ENCODE measurements at regions not wholly inside any gene's neighbourhood (a gene's known extent, or its start where the extent isn't known, plus 50 kb on each side); places are given as distances from the start of the nearest gene placed in this dataset.

DNA sequence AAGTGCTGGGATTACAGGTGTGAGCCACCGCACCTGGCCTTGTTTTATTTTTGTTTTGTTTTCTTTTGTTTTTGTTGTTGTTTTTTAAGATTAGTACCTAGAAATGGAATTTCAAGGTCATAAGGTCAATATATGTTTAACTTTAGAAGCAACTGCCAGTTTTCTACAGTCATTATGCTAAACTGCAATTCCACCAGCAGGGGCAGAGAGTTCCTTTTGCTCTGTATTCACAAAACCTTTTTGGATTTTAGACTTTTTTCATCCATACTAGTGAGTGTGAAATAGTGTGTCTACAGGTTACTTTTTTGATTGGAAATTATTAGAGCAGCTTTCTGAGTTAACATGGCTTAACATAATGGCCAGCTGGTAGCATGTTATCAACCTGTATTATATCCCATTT lies 580.6 kb downstream of the TRIML1 start:
- Histone ChIP-seq H3K4me3 (ENCODE audit: low read length) (no peak overlapping the region), H3K36me3 (ENCODE audit: control insufficient read depth in 2 of 3, insufficient read depth in 3 of 3, low read length in 3 of 3) (no peaks in the 10 kb centered on the region), H3K9me3 (ENCODE audit: control insufficient read depth in 2 of 3, low read length in 3 of 3) (no peaks in the 10 kb centered on the region), H3K27me3 (ENCODE audit: control insufficient read depth in 2 of 2, insufficient read depth in 2 of 2, low read length in 2 of 2) (no peaks in the 10 kb centered on the region), H3K4me1 (ENCODE audit: control insufficient read depth in 2 of 2, insufficient read depth in 2 of 2, low read length in 2 of 2) (no peaks in the 10 kb centered on the region), H3K27ac (ENCODE audit: low read depth, low read length) (no peak overlapping the region)
- no peaks in the 10 kb centered on the region for H3K36me3 Mint-ChIP-seq
- no peak overlapping the region for H3K27ac Mint-ChIP-seq
- H3K9me3 Mint-ChIP-seq: peaks cover 2 to 16% (median 11%) of the 10 kb centered on the region in 11 donors
- no peaks in the 10 kb centered on the region for H3K4me1 Mint-ChIP-seq
- ChIA-PET POLR2A (no interaction called here), CTCF (no interaction called here)
- intact Hi-C loops (cut with micrococcal nuclease): no loop called here
- H3K27me3 Mint-ChIP-seq: no peaks in the 10 kb centered on the region
- DNase-seq (no peak), ATAC-seq (no peak)
- no peak overlapping the region for H3K4me3 Mint-ChIP-seq

DNA sequence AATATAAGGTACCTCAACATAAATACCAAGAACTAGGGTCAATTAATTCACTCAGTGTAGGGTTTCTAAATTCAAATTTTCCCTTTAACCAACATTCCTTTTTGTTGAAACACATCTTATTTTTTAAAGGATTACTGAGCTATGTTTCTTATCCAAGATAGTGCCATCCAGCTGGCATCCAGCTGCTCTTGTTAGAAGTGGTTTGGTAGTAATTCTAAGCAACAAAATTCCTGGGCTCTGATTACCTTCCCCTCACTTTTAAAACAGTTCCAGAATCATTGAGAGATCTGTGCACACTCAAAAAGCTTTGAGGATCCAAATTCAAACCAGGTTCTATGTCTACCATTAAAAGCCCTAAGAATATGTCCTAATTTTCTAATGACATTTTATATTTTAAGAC lies 583.7 kb downstream of the TRIML1 start:
- Mint-ChIP-seq H3K27ac (no peak overlapping the region), H3K4me1 (no peaks in the 10 kb centered on the region), H3K4me3 (no peak overlapping the region), H3K9me3 (peaks cover 2 to 18% (median 12%) of the 10 kb centered on the region in 11 donors), H3K27me3 (no peaks in the 10 kb centered on the region), H3K36me3 (no peaks in the 10 kb centered on the region)
- ChIA-PET POLR2A (no interaction called here), CTCF (no interaction called here)
- no peak for DNase-seq
- Histone ChIP-seq H3K27ac (ENCODE audit: low read depth, low read length) (no peak overlapping the region), H3K9me3 (ENCODE audit: control insufficient read depth in 2 of 3, low read length in 3 of 3) (no peaks in the 10 kb centered on the region), H3K36me3 (ENCODE audit: control insufficient read depth in 2 of 3, insufficient read depth in 3 of 3, low read length in 3 of 3) (no peaks in the 10 kb centered on the region), H3K4me3 (ENCODE audit: low read length) (no peak overlapping the region), H3K27me3 (ENCODE audit: control insufficient read depth in 2 of 2, insufficient read depth in 2 of 2, low read length in 2 of 2) (no peaks in the 10 kb centered on the region), H3K4me1 (ENCODE audit: control insufficient read depth in 2 of 2, insufficient read depth in 2 of 2, low read length in 2 of 2) (no peaks in the 10 kb centered on the region)
- intact Hi-C loops (cut with micrococcal nuclease): no loop called here
- no peak for ATAC-seq

DNA sequence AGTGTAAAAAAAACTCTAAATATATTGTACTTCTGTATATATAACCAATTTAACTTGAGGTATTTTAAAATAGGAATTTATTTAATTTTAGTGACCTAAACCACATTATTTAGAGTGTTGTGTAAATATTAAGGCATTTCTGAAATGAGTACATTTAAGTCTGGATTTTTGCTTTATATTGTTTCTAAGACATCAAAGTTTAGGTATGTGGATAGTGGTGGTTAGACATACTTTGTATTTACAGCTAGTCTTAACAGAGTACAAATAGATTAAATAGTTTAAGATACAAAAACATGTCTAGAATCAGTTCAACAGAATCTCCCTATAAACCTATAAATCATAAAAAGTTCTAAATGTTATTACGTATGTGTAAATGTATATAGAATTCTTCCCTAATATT lies 588.5 kb downstream of the TRIML1 start:
- no peaks in the 10 kb centered on the region for H3K27me3 Mint-ChIP-seq
- H3K9me3 Mint-ChIP-seq: peaks cover 2 to 33% (median 8%) of the 10 kb centered on the region in 11 donors
- no peak for ATAC-seq
- DNase-seq: no peak
- no peak overlapping the region for H3K4me3 Mint-ChIP-seq
- CTCF ChIA-PET: no interaction called here
- no peaks in the 10 kb centered on the region for H3K27me3 ChIP-seq (ENCODE audit: control insufficient read depth in 2 of 2, insufficient read depth in 2 of 2, low read length in 2 of 2)
- no peaks in the 10 kb centered on the region for H3K4me1 ChIP-seq (ENCODE audit: control insufficient read depth in 2 of 2, insufficient read depth in 2 of 2, low read length in 2 of 2)
- H3K4me1 Mint-ChIP-seq: no peaks in the 10 kb centered on the region
- no peaks in the 10 kb centered on the region for H3K9me3 ChIP-seq (ENCODE audit: control insufficient read depth in 2 of 3, low read length in 3 of 3)
- POLR2A ChIA-PET: no interaction called here
- H3K36me3 Mint-ChIP-seq: no peaks in the 10 kb centered on the region
- intact Hi-C loops (cut with micrococcal nuclease): no loop called here
- no peaks in the 10 kb centered on the region for H3K36me3 ChIP-seq (ENCODE audit: control insufficient read depth in 2 of 3, insufficient read depth in 3 of 3, low read length in 3 of 3)
- no peak overlapping the region for H3K27ac ChIP-seq (ENCODE audit: low read depth, low read length)
- no peak overlapping the region for H3K27ac Mint-ChIP-seq
- H3K4me3 ChIP-seq (ENCODE audit: low read length): no peak overlapping the region

DNA sequence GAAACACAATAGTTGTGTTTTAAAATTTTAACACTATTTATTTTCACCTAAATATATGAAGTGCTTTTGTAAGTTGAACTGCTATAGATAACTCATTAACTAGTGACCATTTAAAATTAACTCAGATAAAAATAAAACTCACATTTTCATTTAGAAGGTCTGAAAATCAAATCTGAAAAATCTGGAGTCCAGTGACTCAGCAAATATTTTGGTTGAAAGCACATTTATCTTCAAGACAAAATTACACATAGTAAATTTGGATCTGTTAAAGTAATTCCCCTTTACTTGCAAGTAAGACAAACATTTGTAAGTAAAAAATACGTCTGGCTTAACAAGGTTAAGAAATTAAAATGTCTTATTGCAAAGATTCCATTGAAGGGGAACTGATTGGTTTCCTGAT lies 589.1 kb downstream of the TRIML1 start:
- Histone ChIP-seq H3K4me3 (ENCODE audit: low read length) (no peak overlapping the region), H3K9me3 (ENCODE audit: control insufficient read depth in 2 of 3, low read length in 3 of 3) (no peaks in the 10 kb centered on the region), H3K36me3 (ENCODE audit: control insufficient read depth in 2 of 3, insufficient read depth in 3 of 3, low read length in 3 of 3) (no peaks in the 10 kb centered on the region), H3K27me3 (ENCODE audit: control insufficient read depth in 2 of 2, insufficient read depth in 2 of 2, low read length in 2 of 2) (no peaks in the 10 kb centered on the region), H3K27ac (ENCODE audit: low read depth, low read length) (no peak overlapping the region), H3K4me1 (ENCODE audit: control insufficient read depth in 2 of 2, insufficient read depth in 2 of 2, low read length in 2 of 2) (no peaks in the 10 kb centered on the region)
- Mint-ChIP-seq H3K27ac (no peak overlapping the region), H3K9me3 (peaks cover 1 to 40% (median 8%) of the 10 kb centered on the region in 11 donors), H3K36me3 (no peaks in the 10 kb centered on the region), H3K4me1 (no peaks in the 10 kb centered on the region), H3K4me3 (no peak overlapping the region), H3K27me3 (no peaks in the 10 kb centered on the region)
- ChIA-PET POLR2A (no interaction called here), CTCF (no interaction called here)
- DNase-seq (no peak), ATAC-seq (no peak)
- intact Hi-C loops (cut with micrococcal nuclease): no loop called here

DNA sequence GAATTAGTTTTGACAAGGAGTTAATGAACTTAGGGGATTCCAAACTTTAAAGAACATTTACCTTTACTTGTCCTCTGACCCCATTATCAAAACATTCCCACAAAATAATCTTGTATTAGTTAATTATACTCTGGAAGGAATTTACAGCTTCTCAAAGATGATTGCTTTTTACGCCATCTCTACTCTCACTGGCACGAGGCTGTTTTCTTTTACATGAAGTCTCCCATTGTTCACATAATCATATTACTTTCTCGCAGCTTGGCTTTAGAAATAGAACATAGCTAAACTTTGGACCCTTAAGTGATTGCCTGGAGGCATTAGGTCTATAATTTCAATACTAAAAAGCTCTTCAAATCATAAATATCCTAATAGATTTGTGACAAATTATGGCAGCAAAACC lies 592.9 kb downstream of the TRIML1 start:
- POLR2A ChIA-PET: no interaction called here
- no peaks in the 10 kb centered on the region for H3K36me3 Mint-ChIP-seq
- CTCF ChIA-PET: no interaction called here

DNA sequence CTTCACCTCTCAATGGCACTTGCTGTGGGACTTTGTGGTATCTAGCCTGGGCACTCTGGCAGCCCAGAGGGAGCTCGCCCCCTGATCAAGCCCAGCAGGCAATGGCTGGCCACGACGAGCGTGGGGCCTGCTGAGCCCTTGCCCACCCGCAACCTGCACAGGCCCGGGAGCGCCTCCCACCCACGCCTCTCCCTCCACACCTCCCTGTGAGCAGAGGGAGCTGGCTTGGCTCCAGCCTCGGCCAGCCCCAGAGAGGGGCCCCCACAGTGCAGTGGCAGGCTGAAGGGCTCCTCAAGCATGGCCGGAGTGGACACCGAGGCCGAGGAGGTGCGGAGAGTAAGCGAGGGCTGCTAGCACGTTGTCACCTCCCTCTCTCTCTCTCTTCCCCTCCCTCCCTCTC lies 595.8 kb downstream of the TRIML1 start:
- Histone ChIP-seq H3K36me3 (ENCODE audit: control insufficient read depth in 2 of 3, insufficient read depth in 3 of 3, low read length in 3 of 3) (no peaks in the 10 kb centered on the region), H3K27me3 (ENCODE audit: control insufficient read depth in 2 of 2, insufficient read depth in 2 of 2, low read length in 2 of 2) (no peaks in the 10 kb centered on the region), H3K4me3 (ENCODE audit: low read length) (no peak overlapping the region), H3K27ac (ENCODE audit: low read depth, low read length) (no peak overlapping the region), H3K9me3 (ENCODE audit: control insufficient read depth in 2 of 3, low read length in 3 of 3) (no peaks in the 10 kb centered on the region), H3K4me1 (ENCODE audit: control insufficient read depth in 2 of 2, insufficient read depth in 2 of 2, low read length in 2 of 2) (no peaks in the 10 kb centered on the region)
- ChIA-PET CTCF (no interaction called here), POLR2A (no interaction called here)
- Mint-ChIP-seq H3K4me3 (no peak overlapping the region), H3K27ac (no peak overlapping the region), H3K36me3 (no peaks in the 10 kb centered on the region), H3K4me1 (no peaks in the 10 kb centered on the region), H3K27me3 (no peaks in the 10 kb centered on the region), H3K9me3 (peaks cover 3 to 39% (median 13%) of the 10 kb centered on the region in 11 donors)
- DNase-seq (no peak), ATAC-seq (no peak)
- intact Hi-C loops (cut with micrococcal nuclease): no loop called here

More for the DNA sequence above, 592.9 kb downstream of the TRIML1 start:
- Mint-ChIP-seq H3K27me3 (no peaks in the 10 kb centered on the region), H3K27ac (no peak overlapping the region), H3K9me3 (peaks cover 3 to 41% (median 7%) of the 10 kb centered on the region in 11 donors), H3K4me1 (no peaks in the 10 kb centered on the region), H3K4me3 (no peak overlapping the region)
- H3K4me1 ChIP-seq (ENCODE audit: control insufficient read depth in 2 of 2, insufficient read depth in 2 of 2, low read length in 2 of 2): no peaks in the 10 kb centered on the region
- H3K36me3 ChIP-seq (ENCODE audit: control insufficient read depth in 2 of 3, insufficient read depth in 3 of 3, low read length in 3 of 3): no peaks in the 10 kb centered on the region
- no peaks in the 10 kb centered on the region for H3K9me3 ChIP-seq (ENCODE audit: control insufficient read depth in 2 of 3, low read length in 3 of 3)
- H3K27me3 ChIP-seq (ENCODE audit: control insufficient read depth in 2 of 2, insufficient read depth in 2 of 2, low read length in 2 of 2): no peaks in the 10 kb centered on the region
- H3K27ac ChIP-seq (ENCODE audit: low read depth, low read length): no peak overlapping the region
- no peak for ATAC-seq
- intact Hi-C loops (cut with micrococcal nuclease): no loop called here
- no peak for DNase-seq
- H3K4me3 ChIP-seq (ENCODE audit: low read length): no peak overlapping the region

DNA sequence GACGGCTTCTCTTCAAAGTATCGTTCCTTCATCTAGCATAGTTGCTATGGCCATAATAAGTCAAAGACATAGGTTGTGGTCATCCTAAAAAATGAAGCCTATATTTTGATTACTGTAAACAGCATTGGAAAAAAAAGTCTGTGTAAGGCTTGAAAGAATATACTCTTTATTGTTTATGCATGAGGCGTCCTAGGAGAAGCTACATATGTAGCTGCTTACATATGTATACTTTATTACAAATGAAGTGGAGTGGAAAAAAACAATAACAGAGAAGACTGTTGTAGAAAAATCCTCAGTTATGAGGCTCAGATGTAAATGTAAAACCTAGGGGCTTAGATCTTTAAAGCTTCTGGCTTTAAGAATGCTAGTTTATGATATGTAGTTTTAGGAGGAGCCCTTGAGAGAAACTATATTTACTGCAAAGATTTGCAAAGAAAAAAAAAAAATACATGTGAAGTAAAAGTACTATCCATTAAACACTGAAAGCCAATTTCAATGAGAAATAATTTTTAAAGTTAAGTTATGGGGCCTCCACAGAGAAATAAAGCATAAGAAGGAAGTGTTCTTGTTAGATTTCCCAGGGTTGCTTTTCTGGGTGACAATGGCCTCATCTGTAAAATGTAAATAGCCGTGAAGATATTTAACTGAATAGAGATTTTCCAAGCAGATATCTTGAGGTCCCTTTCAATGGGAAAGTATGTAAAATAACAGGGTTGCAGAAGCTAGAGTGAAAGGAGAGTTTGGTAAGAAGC lies 598.2 kb downstream of the TRIML1 start:
- no peak for DNase-seq
- H3K4me3 ChIP-seq (ENCODE audit: low read length): no peak overlapping the region
- no peak for ATAC-seq
- no peak overlapping the region for H3K27ac Mint-ChIP-seq
- no peaks in the 10 kb centered on the region for H3K27me3 Mint-ChIP-seq
- H3K4me1 ChIP-seq (ENCODE audit: control insufficient read depth in 2 of 2, insufficient read depth in 2 of 2, low read length in 2 of 2): no peaks in the 10 kb centered on the region
- ChIA-PET CTCF (no interaction called here), POLR2A (no interaction called here)
- H3K27me3 ChIP-seq (ENCODE audit: control insufficient read depth in 2 of 2, insufficient read depth in 2 of 2, low read length in 2 of 2): no peaks in the 10 kb centered on the region
- H3K27ac ChIP-seq (ENCODE audit: low read depth, low read length): no peak overlapping the region
- H3K36me3 Mint-ChIP-seq: no peaks in the 10 kb centered on the region
- no peaks in the 10 kb centered on the region for H3K4me1 Mint-ChIP-seq
- H3K4me3 Mint-ChIP-seq: no peak overlapping the region
- no peaks in the 10 kb centered on the region for H3K36me3 ChIP-seq (ENCODE audit: control insufficient read depth in 2 of 3, insufficient read depth in 3 of 3, low read length in 3 of 3)
- peaks cover 0 to 27% (median 6%) of the 10 kb centered on the region in 11 donors for H3K9me3 Mint-ChIP-seq
- intact Hi-C loops (cut with micrococcal nuclease): no loop called here
- H3K9me3 ChIP-seq (ENCODE audit: control insufficient read depth in 2 of 3, low read length in 3 of 3): no peaks in the 10 kb centered on the region
